Umbilical cord (tissue), 1 donor: ENCODE measurements at regions not wholly inside any gene's neighbourhood (a gene's known extent, or its start where the extent isn't known, plus 50 kb on each side); places are given as distances from the start of the nearest gene placed in this dataset.

Source experiments
- DNase-seq: peaks from one replicate; pipeline ENCODE4 v3.0.0-alpha.2; 2015; ENCODE audit warnings: low spot score

DNA sequence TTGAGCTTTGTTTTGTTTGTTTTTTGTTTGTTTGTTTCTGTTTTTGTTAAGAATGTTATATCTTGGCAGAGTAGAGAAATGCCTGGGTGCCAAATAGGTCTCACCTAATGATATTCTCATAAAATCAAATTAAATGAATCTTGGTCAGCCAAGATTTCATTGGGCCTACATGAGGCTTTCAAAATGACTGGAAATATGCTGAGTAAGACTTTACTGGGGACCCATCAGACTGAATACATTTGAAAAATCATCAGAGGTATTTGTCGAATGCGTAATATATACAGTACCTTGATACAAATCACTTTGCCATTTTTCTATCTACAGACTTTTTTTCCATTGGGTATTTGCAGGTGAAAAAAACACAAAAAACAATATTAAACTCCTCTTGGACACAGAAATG, 480.8 kb downstream of the CDH2 start:
- DNase-seq = no peak

DNA sequence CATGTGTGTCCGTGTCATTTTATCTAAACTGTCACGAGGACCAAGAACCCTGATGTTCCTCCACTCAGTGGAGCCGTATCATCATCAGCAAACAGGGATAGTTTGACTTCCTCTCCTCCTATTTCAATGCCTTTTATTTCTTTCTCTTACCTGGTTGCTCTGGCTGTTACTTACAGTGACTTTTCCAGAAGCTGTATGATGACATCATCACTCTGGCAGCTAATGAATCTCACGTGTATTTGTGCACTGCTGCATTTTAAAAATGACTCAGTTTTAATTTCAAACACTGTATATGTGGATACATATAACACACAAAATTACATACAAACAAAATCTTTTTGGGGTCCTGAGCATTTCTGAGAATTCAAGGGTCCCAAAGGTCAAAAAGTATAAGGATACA, 481.4 kb downstream of the CDH2 start:
- no peak for DNase-seq

DNA sequence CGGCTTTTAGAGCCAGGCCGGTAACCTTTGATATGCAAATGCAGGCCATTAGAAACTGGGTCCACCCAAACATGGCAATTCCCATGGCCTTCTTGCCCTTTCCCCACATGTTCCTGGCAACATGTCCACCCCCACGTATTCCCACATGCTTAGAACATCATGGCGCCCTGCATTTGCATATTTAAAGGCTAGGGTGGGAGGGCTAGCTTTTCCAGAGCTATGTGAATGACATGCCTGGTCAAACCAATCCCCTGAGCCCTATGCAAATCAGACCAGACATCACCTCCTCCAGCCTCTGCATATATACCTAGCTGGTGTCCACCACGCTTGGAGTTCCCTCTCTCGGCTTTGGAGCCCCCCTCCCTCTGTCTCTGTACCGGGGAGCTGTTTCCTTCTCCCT, 481.9 kb downstream of the CDH2 start:
- DNase-seq = no peak

- no peak for DNase-seq
Measured at GRCh38 chr18:27688581-27688980, 488.3 kb downstream of the CDH2 start.

- no peak for DNase-seq
Measured at GRCh38 chr18:27687351-27687979, 489.5 kb downstream of the CDH2 start.

- DNase-seq = peak; percentile 35
Measured at GRCh38 chr18:27685807-27686412, 491.0 kb downstream of the CDH2 start.

DNA sequence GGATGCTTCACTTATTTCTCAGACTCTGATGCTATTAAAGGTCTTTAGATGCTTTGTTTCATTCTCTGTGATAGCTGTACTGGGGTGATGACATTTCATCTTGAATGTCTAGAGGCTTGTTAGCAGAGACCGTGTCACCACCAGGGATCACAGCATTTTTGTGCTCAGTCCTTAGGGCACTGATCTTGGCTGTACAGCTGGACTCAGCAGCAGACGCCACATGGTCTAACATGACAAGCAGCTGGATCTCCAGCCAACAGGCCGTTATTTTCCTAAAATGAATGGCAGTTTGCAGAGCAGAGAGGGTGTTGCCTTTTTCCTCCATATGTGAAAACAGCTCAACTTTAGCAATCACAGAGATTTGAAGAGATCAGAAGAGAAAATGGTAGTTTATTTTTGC, 491.8 kb downstream of the CDH2 start:
- no peak for DNase-seq

DNA sequence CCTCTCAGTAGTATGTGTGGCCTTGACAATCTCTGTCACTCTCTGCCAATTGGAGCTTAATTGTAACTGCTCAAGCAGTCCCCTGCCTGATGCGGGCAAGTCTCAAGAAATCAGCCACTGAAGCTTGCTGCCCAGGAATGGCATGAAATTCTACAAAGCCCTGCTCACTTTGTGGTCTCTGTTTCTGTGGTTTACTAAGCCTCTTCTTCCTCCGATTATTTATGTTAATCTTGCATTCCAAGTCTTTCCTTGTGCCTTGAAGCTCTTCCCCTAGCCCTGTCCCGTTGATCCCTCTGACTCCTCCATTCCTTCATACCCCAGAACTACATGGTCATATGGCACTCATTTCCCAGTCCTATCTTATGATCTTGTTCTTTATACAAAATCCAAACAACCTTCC, 489.3 kb upstream of the CHST9 start:
- no peak for DNase-seq

GRCh38 chr18:27673861-27674260, 488.8 kb upstream of the CHST9 start:
- no peak for DNase-seq

DNA sequence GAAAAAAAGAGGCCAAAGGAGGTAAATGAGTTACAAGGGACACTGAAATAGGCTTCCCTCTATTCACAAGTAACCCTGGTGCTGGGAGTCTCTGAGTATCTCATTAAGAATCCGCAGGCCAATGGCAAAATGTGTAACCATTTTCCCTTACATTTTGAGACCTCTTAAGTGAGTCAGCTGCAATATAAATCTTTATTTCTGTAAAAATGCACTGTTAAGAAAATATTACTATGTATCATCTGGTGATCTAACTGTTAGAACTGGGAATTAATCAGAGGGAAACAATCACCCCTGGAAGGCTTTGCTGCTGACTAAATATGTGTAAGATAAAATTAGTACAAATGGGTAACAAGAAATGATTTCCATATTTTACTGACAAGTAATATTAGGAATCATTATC, 483.1 kb upstream of the CHST9 start:
- DNase-seq = no peak

DNA sequence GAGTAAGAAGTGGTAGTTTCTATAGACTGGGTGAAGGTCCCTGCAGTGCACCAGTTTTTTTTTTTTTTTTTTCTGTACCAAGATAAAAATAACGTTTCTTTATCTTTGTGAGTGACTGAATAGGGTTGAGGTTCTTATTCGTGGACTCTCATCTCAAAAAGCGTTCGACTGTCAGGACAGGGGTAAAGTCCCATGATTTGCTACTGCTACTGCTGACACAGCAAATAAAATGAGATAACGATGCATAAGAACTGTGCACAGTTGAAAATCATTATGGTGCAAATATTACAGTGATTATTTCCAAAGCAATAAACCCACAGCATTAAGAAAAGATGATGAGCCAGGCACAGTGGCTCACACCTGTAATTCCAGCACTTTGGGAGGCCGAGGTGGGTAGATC, 482.0 kb upstream of the CHST9 start:
- DNase-seq = no peak

- no peak for DNase-seq
Measured at GRCh38 chr18:27666016-27666415, 480.9 kb upstream of the CHST9 start.

DNA sequence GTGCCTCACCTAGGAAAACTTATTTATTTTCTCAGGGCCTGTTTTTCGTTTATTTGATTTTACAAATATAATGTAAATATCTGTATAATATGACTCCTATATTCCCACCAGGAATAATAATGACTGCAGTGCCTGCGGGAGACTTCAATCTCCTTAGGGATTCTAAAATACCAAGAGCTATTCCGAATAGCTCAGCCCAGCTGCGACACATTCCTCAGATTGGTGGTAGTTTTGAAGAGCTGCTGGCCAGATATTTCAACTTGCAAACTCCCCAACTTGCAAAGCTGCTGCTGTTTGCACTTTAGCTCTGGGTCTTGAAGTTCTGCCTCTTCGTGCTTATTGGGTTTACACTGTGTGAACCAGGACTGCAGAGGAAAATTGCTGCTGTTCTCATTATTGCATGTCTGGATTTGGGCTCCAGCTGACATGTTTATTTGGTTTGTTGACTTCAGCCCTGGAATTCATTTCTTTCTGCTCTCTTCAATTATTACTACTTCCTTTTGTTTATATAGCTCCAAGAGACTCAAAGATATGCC, 480.2 kb upstream of the CHST9 start:
- no peak for DNase-seq

GRCh38 chr18:27662949-27663348, 477.8 kb upstream of the CHST9 start:
- DNase-seq = no peak

DNA sequence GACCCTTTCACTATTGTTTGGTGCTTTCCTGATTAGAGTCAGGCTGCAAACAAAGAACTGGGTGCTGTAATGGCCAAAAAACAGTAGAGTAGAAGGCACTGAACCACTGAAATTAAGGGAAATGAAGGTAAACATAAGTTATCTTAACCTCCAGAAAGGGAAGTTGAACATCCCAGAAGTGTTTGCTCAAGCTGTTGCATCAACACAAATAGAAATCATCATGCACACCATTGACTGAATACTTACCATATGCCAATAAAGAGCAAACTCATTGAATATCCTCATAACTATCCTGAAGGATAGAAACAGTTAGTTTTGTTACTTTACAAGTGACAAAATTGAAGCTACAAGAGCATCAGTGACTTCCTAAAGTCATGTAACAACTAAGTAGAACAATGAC, 477.4 kb upstream of the CHST9 start:
- DNase-seq = no peak

GRCh38 chr18:27661320-27662018, 476.4 kb upstream of the CHST9 start:
- DNase-seq = no peak

DNA sequence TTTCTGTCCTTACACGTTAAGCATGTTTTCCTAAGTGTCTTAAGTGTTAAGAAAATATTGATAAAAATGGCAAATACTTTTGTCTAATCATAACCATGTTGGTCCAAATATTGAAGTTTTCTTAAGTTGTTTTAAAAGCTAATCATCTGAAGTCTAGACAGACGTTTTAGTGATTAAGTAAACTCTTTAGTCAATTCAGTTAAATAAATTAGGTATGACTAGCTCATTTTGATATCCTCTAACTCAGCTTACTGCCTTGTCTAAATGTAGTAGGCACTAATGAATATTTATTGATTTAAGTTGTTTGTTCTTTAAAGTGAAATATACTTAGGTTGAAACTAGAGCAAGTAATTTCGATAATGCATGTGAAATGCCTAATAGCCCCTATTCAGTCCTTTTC, 471.8 kb upstream of the CHST9 start:
- DNase-seq = no peak

- no peak for DNase-seq
Measured at GRCh38 chr18:27656167-27656778, 471.2 kb upstream of the CHST9 start.

GRCh38 chr18:27653247-27653646, 468.1 kb upstream of the CHST9 start:
- DNase-seq = no peak

GRCh38 chr18:27652480-27653121, 467.5 kb upstream of the CHST9 start:
- DNase-seq = no peak

- DNase-seq = no peak
Measured at GRCh38 chr18:27649621-27650020, 464.5 kb upstream of the CHST9 start.

DNA sequence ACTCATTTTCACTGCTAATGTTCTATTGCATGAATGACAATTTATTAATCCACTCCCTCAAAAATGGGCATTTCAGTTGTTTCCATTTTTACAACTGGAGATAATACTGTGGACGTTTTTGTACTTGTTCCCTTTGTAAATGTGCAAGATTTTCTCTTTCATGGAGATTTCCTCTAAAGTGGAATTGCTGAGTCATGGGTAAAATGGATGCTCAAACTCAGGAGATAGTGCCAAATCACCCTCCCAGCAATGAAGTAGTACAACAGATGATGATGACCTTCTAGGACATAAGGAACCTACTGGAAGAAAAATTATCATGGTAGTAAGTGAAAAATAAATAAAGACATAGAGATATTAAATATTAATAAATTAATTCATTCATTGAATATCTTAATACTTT, 460.8 kb upstream of the CHST9 start:
- DNase-seq = no peak
